SKM-1 (cell line): ENCODE measurements at regions not wholly inside any gene's neighbourhood (a gene's known extent, or its start where the extent isn't known, plus 50 kb on each side); places are given as distances from the start of the nearest gene placed in this dataset.

Source experiments
- DNase-seq: peaks from one replicate; lab custom pipeline; 2025; ENCODE audit not compliant: unreplicated experiment; lab: John Stamatoyannopoulos, UW

DNA sequence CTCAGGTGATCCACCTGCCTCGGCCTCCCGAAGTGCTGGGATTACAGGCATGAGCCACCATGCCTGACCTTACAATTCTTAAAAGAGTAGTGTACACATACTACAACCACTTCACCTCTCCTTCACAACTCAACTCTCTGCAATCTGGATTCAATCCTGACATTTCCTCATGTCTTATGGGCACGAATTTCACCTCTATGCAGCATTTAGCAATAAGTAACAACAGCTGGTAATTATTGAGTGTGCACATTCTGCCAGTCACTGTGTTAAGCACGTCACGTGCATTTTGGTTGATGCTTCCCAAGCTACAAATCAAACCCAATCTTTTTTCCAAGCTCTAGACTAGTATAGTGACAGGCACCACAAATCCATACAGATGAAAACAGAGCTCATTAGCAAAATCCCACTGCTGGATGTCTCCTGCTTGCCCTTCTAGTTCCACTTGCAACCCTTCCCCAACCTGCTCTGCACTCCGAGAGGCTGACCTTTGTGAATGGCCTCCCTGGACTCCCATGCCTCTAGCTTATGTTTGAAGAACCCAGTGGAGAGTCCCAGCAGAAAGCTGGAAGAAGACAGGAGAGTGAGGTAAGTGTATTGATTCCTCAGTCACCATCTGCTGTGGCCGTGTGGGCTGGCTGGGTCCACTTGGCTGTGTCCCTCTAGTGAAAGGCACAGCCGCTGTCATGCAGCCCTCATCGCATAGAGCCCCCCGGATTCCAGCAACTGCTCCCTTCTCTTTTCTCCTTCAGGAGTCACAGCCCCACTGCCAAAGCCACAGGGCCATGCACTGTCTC is 176.5 kb downstream of the MEX3B start:
- DNase-seq, result no peak

DNA sequence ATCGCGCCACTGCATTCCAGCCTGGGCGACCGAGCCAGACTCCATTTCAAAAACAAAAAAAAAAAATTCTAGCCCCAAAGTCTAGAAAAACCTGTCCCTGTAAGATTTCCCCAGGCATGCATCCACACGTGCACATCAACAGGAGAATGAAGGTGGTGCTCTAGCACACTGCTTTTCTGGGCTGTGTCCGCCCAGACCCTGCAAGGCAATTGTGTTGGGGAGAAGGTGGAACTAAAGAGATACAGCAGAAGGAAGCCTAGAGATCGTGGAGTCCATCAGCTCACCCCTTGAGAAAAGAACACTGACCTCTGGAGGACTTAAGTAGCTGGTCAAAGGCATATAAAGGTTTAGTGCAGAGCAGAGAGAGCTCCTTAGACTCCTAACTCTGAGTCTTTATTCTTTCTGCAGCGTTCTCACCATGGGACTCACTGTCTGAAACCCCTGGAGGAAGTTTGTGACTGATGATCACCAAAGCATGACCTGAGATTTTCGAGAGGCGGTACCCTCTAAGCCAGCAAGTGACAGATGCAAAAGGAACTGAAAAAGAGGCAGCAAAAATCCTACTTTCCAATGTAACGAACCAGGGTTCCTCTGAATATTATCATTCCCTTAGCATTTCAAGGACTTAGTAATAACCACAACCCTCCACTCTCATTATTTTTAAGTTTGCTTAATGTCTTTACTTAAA is 179.8 kb downstream of the MEX3B start:
- DNase-seq, result no peak

GRCh38 chr15:81863162-81863561 is 182.7 kb downstream of the MEX3B start:
- DNase-seq, result no peak

DNA sequence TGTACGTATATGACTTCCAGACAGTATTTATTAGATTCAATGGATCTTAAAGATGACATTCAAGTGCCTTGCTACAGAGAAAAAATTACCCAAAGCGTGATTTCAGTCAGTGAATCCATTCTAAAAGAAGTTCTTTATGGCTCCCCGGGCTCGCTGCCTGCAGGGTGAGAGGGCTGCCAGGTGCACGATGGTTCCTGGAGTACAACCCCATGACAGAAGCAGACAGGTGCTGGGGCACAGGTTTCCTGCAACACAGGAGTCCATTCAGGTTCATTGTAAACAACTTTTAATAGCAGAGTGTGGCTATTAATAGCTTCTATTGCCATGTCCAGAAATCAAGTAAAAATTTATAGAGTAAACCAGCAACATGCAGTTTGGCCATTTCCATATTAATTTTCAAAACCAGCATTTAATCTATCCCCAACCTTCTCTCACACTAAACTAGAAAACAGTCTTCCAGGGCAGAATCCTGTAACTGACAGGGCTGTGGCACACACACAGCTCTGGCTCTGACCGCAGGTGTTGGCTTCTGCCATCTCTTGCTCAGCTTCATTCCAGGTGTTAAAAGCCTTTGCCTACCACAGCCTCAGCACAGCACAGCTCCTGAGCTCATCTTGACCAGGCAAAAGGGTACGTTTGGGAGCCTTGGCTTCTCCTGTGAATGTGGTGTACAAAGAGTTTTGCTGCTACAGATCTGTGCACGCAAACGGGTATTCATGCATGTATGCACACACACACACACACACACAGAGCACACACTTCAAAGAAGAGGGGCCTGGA is 185.9 kb downstream of the MEX3B start:
- no peak for DNase-seq

DNA sequence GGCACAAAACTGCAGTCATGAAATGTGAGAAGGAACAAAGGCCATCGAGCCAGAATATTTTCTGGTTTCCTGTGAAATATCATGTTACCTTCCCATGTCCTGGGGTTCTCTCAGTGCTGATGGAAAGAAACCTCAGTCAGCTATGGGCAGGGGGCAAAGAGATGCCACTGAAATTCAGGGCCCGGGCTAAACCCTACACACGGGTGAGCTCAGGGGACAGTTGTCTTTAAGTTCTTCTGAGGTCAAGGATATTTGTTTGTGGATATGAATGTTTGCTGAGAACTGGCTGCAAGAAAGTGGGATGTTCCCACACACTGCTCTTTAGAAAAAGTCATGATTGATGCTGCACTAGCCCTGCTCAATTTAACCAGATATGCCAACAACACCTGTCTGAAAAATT is 187.2 kb downstream of the MEX3B start:
- no peak for DNase-seq

DNA sequence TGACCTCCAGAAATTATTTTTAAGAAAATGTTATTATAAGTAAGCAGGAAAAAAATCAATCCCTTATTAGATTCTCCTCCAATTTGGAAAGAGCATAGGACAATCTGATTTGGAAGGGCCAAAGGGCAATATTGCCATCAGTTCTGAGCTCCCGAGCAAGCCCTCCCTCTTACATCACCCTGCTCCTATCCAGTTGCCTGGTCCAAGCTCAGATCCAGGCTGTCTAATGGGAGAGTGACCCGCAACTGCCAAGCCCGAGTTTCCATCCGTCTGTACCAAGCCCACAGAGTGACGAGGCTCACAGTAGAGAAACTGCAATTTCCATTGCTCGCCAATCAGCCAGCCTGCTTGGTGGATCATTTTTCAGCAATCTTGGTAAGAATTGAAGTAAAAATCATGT is 187.7 kb downstream of the MEX3B start:
- no peak for DNase-seq

DNA sequence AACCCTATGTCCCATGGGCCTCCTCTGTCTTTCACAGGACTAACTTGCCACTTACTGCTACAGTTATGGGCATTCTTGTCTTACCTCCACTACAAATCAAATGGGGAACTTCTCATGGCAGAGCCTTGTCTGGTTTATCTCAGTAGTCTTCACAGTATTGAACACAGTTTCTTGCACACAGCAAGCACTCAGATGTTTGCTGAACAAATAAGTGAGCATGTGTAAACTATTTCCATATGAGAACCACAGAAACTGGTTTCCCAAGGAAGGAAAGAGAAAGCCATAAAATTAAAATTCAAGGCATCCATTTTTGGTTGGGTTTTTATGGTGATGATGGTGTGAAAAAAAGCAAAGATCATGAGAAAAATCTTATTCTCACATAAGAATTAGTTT is 189.2 kb downstream of the MEX3B start:
- DNase-seq, result no peak

- DNase-seq, result no peak
Observed at GRCh38 chr15:81856001-81856633, 189.7 kb downstream of the MEX3B start.

DNA sequence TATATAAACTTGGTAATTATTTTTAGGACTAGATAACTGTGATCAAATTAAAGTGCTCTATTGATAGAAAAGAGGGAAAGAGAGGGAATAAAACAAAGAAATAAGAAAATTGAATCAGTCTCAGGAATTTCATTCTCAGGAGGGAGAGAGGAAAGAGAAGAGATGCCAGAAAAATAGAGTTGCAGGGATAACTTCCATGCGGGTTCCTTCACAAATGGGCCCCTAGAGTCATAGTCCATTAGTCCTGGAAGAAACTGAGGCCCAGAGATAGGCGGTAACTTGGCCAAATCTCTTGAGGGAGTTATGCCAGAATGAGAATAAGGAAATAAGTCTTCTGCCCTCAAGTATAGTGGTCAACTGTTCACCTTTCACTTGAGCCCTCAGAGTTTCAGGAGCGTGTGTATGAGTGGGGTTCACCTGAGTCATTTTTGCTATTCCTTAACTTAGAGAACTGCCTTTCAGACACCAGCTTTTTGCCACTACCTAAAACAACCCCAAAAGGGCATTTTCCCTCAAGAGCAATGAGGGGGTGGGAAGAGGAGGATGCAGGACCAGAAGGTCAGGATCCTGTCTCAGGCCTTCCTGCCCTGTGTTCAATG is 192.6 kb downstream of the MEX3B start:
- no peak for DNase-seq

DNA sequence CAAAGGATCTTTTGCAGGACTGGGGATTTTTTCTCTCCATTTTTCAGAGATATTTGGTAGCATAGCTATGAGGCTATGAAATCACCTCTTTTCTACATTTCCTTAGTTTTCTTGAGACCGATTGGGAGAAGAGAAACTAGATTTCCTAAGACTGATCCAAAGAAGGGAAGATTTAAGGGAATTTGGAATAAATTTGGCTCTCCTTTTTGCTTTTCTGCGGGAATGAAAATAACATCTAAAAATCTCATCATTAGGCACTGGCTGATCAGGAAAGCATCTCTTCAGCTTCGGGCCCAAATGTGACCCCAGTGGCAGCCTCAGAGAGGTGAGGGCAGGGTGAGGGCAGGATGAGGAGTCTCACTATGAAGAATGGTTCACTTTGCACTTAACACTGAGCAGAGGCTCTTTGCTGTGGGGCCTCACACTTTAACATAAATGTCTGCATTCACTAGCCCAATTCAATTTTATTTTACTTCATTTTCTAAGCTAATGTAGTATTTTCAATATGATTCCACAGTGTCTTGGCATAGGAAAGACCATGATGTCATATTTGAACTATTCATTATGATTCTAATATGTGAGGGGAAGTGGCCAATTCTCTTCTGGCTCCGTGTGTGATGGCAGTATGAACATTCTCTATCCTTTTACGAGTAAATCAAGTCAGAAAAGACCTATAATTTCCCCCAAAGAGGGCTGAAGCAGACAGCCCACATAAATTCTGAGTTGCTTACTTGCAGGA is 193.2 kb downstream of the MEX3B start:
- no peak for DNase-seq

DNA sequence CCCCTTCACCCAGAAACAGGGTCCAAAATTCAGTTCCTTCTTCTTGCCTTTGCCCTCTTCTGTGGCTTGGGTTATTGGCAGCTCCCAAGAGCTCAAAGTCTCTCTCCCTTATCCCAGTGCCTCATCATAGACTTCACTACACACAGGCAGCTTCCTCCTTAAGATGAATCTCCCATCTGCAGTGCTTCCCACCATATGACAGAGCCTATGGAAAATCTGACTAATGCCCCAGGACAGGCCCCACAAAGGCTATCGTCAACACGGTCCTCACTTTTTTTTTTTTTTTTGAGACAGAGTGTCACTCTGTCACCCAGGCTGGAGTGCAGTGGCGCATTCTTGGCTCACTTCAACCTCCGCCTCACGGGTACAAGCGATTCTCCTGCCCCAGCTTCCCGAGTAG is 194.1 kb downstream of the MEX3B start:
- no peak for DNase-seq

DNA sequence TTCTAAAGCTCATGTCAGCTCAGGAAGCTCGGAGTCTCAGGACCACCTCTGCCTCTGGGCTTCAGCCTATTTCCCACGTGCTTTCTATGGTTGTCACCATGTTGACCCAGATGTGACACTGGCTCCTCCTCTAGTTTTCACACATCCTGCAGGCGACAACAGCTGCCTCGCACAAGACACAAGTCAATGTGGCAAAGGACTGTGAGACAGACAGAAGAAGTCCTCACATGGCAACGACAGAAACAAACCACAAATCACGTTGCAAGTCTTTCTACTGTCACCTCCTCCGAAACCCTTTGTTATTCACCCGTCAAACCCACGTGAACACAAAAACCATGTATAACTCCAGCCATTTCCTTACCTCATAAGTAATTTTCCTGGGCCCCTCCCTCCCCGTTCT is 194.5 kb downstream of the MEX3B start:
- DNase-seq, result no peak

GRCh38 chr15:81849289-81849688 is 196.5 kb downstream of the MEX3B start:
- DNase-seq, result no peak

- DNase-seq, result no peak
Observed at GRCh38 chr15:81848701-81849100, 197.1 kb downstream of the MEX3B start.

GRCh38 chr15:81843757-81844407 is 201.9 kb downstream of the MEX3B start:
- DNase-seq, result no peak

GRCh38 chr15:81843226-81843625 is 202.6 kb downstream of the MEX3B start:
- DNase-seq, result no peak

- no peak for DNase-seq
Observed at GRCh38 chr15:81839387-81839786, 206.4 kb downstream of the MEX3B start.

GRCh38 chr15:81835731-81836130 is 210.1 kb downstream of the MEX3B start:
- DNase-seq, result no peak

DNA sequence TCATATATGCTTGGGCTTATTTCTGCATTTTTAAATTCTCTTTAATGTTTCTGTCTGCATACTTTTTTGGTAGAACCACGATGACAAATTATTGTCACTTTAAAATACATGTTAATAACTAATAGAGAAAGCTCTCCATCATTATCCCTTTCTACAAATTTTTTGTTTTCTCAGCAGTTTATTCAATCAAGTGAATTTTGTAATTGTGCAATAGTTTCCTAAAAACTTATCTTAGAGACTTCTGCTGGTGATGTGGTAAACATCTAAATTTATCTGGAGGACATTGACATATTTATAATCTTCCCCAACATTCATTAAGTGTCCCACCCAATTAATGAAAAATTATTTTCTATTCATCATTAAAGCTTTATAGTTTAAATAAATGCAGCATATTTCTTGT is 215.3 kb downstream of the MEX3B start:
- DNase-seq, result no peak

DNA sequence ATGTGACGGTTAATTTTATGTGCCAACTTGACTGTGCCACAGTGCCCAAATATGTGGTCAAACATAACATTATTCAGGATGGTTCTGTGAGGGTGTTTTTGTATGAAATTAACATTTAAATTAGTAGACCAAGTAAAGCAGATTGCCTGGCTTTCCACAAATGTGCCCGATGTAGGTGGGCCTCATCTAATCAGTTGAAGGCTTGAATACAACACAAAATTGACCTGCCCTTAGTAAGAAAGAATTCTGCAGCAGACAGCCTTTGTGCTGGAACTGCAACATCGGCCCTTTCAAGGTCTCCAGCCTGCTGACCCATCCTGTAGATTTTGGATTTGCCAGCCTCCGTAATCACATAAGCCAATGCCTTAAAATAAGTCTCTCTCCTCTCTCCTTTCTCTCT is 215.9 kb downstream of the MEX3B start:
- DNase-seq, result no peak
